ENCODE measurements at regions not wholly inside any gene's neighbourhood (a gene's known extent, or its start where the extent isn't known, plus 50 kb on each side); places are given as distances from the start of the nearest gene placed in this dataset.

DNA sequence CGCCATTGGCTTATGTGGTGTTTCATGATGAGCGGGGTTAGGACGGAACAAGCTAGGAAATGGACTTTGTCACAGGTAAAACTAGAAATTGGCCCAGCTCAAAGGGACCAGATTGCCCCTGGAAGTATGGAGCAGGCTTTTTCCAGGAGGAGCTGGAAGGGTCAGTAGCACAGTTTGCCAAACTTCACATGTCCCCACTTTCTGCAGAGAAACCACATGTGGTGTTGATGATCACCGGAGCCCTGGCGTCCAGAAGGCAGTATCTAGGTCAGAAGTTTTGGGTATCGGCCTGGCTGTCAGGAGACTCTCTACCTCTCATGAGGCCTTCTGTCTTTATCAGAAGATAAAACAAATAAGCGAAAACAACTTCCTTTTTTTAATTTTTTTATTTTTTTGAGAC is 248.5 kb downstream of the SOX9 start:
- WGBS = 96% methylated on average over 7 of the region's 7 CpGs
- Histone ChIP-seq H3K36me3 (ENCODE audit: insufficient read depth, low read length) (no peaks in the 10 kb centered on the region), H3K27me3 (ENCODE audit: insufficient read depth, low read length) (no peaks in the 10 kb centered on the region), H3K9me3 (ENCODE audit: insufficient read depth, low read depth, low read length) (no peaks in the 10 kb centered on the region), H3K27ac (ENCODE audit: low read depth, low read length) (no peak overlapping the region), H3K4me3 (ENCODE audit: low read length) (no peak overlapping the region), H3K4me1 (ENCODE audit: insufficient read depth, low read length) (no peaks in the 10 kb centered on the region), H3K9ac (ENCODE audit: low read depth, low read length) (no peak overlapping the region)

- no peaks in the 10 kb centered on the region for H3K27me3 ChIP-seq (ENCODE audit: insufficient read depth, low read length)
- no peaks in the 10 kb centered on the region for H3K9me3 ChIP-seq (ENCODE audit: insufficient read depth, low read depth, low read length)
- WGBS = 90% methylated on average over 4 of the region's 4 CpGs
- H3K4me3 ChIP-seq (ENCODE audit: low read length) = no peak overlapping the region
- H3K36me3 ChIP-seq (ENCODE audit: insufficient read depth, low read length) = no peaks in the 10 kb centered on the region
- no peak overlapping the region for H3K27ac ChIP-seq (ENCODE audit: low read depth, low read length)
- no peak overlapping the region for H3K9ac ChIP-seq (ENCODE audit: low read depth, low read length)
- H3K4me1 ChIP-seq (ENCODE audit: insufficient read depth, low read length) = no peaks in the 10 kb centered on the region
Measured at GRCh38 chr17:72370819-72371218, 250.0 kb downstream of the SOX9 start.

DNA sequence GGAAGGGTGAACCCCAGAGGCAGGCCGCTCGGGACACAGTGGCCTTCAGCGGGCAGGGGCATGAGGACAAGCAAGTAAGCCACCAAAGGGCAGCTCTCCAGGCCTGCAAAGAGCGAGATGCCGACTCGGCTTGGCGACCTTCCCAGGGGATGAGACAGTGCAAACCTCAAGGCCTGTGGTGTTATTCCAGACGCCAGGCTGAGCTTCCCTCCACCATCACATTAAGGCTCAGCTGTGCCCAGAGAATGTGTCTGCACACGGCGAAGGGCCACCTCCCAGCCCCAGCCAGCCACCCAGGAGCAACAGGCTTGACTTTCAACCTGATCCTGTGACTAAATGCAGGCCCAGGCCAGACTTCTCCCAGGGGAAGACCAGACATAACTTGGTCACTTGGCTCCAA is 251.4 kb downstream of the SOX9 start:
- Histone ChIP-seq H3K36me3 (ENCODE audit: insufficient read depth, low read length) (no peaks in the 10 kb centered on the region), H3K4me1 (ENCODE audit: insufficient read depth, low read length) (no peaks in the 10 kb centered on the region), H3K9me3 (ENCODE audit: insufficient read depth, low read depth, low read length) (no peaks in the 10 kb centered on the region), H3K27ac (ENCODE audit: low read depth, low read length) (no peak overlapping the region), H3K9ac (ENCODE audit: low read depth, low read length) (no peak overlapping the region), H3K4me3 (ENCODE audit: low read length) (no peak overlapping the region), H3K27me3 (ENCODE audit: insufficient read depth, low read length) (no peaks in the 10 kb centered on the region)
- WGBS = 94% methylated on average over 10 of the region's 10 CpGs

DNA sequence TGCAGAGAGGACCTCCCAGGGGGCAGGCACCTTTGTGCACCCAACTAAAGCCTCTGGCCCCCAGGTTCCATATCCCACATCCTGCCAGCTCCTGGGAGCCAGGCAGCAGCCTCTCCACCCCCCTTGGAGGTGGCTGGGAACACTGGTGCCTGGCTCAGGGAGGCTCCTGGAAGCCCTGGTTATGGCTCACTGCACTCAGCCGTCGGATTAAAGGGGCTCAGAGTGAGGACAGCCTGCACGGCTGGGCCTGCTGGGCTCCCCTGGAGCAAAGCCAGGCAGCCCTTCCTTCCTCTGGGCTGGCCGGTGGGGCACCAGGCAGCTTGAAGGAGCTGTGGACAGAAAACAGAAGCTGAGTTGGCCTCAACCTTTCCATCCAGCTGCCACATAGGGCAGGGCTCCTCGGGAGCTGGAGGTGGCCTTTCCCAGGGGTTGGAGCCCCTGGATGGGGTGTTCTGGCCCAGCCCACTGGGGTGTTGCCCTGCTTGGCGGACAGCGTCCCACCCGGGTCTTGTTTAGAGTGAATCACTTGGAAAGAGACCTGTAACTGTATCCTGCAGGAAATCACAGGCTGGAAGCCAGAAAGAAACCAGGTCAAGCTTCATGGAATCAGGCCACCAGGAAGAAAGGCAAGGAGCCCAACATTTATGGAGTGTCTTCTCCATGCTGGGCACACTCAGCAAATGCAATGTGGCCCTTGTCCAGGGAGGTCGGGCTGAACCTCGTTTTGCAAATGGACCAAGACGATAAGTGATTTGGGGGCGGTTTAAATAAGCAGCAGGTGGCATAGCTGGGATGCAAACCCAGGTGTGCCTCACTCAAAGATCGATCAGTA is 253.3 kb downstream of the SOX9 start:
- Histone ChIP-seq H3K4me1 (ENCODE audit: insufficient read depth, low read length) (peaks cover 6% of the 10 kb centered on the region), H3K36me3 (ENCODE audit: insufficient read depth, low read length) (no peaks in the 10 kb centered on the region), H3K9ac (ENCODE audit: low read depth, low read length) (no peak overlapping the region), H3K9me3 (ENCODE audit: insufficient read depth, low read depth, low read length) (no peaks in the 10 kb centered on the region), H3K4me3 (ENCODE audit: low read length) (no peak overlapping the region), H3K27me3 (ENCODE audit: insufficient read depth, low read length) (no peaks in the 10 kb centered on the region), H3K27ac (ENCODE audit: low read depth, low read length) (no peak overlapping the region)
- 92% methylated on average over 13 of the region's 13 CpGs for WGBS

DNA sequence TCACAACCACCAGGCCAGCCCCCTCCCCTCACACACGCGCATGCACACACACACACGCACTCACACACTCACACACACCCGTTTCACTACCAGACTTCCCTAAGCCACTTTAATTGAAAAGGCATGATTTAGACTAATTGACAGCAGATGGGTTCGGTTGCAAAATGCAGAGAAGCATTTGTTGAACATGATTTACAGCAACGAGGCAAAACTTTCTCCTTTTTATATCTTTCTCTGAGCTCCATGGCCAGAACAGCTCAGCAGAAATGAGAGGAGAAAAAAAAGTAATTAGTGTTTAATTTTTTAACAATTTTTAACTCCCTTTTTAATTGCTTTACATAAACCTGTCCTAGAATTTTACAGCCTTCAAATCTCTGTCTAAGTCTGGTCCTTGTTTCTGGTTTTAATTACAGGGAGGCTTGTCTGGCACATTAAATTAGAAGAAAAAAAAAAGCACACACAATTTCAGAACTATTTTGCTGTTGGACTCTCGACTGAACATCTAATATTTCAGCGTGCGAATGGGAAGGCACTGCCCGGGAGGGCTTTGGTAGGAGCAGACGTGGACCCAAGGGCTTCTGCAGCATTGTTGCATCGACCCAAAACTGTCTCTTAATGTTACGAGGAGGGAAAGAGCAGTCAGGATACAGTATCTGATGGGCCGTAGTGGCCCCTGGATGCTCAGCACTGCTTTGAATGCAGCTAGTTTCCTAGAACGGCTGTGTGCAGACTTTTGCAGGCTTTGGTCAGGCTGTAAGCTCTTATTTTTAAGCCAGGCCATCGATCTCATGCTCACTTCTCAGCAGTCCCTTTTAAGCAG is 255.9 kb downstream of the SOX9 start:
- Histone ChIP-seq H3K9me3 (ENCODE audit: insufficient read depth, low read depth, low read length) (no peaks in the 10 kb centered on the region), H3K36me3 (ENCODE audit: insufficient read depth, low read length) (no peaks in the 10 kb centered on the region), H3K9ac (ENCODE audit: low read depth, low read length) (no peak overlapping the region), H3K27ac (ENCODE audit: low read depth, low read length) (no peak overlapping the region), H3K4me1 (ENCODE audit: insufficient read depth, low read length) (peaks cover 11% of the 10 kb centered on the region), H3K4me3 (ENCODE audit: low read length) (no peak overlapping the region), H3K27me3 (ENCODE audit: insufficient read depth, low read length) (no peaks in the 10 kb centered on the region)
- WGBS = 90% methylated on average over 16 of the region's 16 CpGs

GRCh38 chr17:72378414-72379390 is 257.9 kb downstream of the SOX9 start:
- H3K4me1 ChIP-seq (ENCODE audit: insufficient read depth, low read length) = peaks cover 26% of the 10 kb centered on the region
- H3K9ac ChIP-seq (ENCODE audit: low read depth, low read length) = no peak overlapping the region
- H3K27me3 ChIP-seq (ENCODE audit: insufficient read depth, low read length) = no peaks in the 10 kb centered on the region
- H3K4me3 ChIP-seq (ENCODE audit: low read length) = no peak overlapping the region
- WGBS = 78% methylated on average over 23 of the region's 23 CpGs
- H3K9me3 ChIP-seq (ENCODE audit: insufficient read depth, low read depth, low read length) = no peaks in the 10 kb centered on the region
- no peak overlapping the region for H3K27ac ChIP-seq (ENCODE audit: low read depth, low read length)
- H3K36me3 ChIP-seq (ENCODE audit: insufficient read depth, low read length) = no peaks in the 10 kb centered on the region

- no peak overlapping the region for H3K9ac ChIP-seq (ENCODE audit: low read depth, low read length)
- no peak overlapping the region for H3K27ac ChIP-seq (ENCODE audit: low read depth, low read length)
- 90% methylated on average over 11 of the region's 11 CpGs for WGBS
- H3K9me3 ChIP-seq (ENCODE audit: insufficient read depth, low read depth, low read length) = no peaks in the 10 kb centered on the region
- H3K4me3 ChIP-seq (ENCODE audit: low read length) = no peak overlapping the region
- peaks cover 26% of the 10 kb centered on the region for H3K4me1 ChIP-seq (ENCODE audit: insufficient read depth, low read length)
- no peaks in the 10 kb centered on the region for H3K36me3 ChIP-seq (ENCODE audit: insufficient read depth, low read length)
- no peaks in the 10 kb centered on the region for H3K27me3 ChIP-seq (ENCODE audit: insufficient read depth, low read length)
Measured at GRCh38 chr17:72379516-72379915, 258.7 kb downstream of the SOX9 start.

DNA sequence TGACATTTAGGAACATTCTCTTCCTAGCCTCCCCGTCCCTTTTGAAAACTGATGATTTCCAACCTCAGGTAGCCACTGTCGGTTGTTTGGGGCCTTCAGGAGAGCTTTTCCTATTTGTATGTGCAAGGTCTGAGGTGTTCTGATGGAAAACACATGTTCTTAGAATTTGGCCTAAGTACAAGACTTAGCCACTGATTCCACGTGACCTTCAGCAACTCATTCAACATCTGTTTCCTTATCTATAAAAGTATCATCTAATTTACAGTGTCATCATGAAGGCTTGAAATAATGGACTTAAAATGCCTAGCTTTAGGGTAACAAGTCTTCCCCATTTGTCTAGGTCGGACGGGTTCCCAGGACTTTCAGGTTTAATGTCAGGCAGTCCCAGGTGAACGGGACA is 259.3 kb downstream of the SOX9 start:
- WGBS = 91% methylated on average over 5 of the region's 6 CpGs
- H3K27ac ChIP-seq (ENCODE audit: low read depth, low read length) = no peak overlapping the region

DNA sequence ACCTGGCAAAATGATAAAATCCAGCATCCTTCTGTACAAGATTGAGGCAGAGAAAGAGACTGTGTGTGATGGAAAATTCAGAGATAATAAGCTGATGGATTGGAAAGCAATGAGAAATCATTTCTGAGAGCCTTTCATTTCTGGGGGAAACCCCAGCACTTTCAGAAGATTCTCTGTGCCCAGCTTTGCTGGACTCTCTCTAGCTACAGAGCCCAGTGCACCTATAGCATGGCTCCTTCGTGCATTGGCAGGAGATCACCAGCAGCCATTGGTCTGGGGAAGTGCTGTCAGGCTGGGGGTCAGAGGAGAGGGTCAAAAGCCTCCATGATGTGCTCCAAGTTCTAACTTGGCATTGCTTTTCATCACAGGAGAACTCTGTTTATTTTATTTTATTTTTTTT is 259.9 kb downstream of the SOX9 start:
- Histone ChIP-seq H3K27me3 (ENCODE audit: insufficient read depth, low read length) (no peaks in the 10 kb centered on the region), H3K9me3 (ENCODE audit: insufficient read depth, low read depth, low read length) (no peaks in the 10 kb centered on the region), H3K27ac (ENCODE audit: low read depth, low read length) (no peak overlapping the region), H3K36me3 (ENCODE audit: insufficient read depth, low read length) (no peaks in the 10 kb centered on the region), H3K4me3 (ENCODE audit: low read length) (no peak overlapping the region), H3K9ac (ENCODE audit: low read depth, low read length) (no peak overlapping the region), H3K4me1 (ENCODE audit: insufficient read depth, low read length) (peaks cover 26% of the 10 kb centered on the region)
- WGBS = 86% methylated on average over 1 of the region's 1 CpG

More for the DNA sequence above, 259.3 kb downstream of the SOX9 start:
- no peaks in the 10 kb centered on the region for H3K36me3 ChIP-seq (ENCODE audit: insufficient read depth, low read length)
- peaks cover 26% of the 10 kb centered on the region for H3K4me1 ChIP-seq (ENCODE audit: insufficient read depth, low read length)
- H3K9me3 ChIP-seq (ENCODE audit: insufficient read depth, low read depth, low read length) = no peaks in the 10 kb centered on the region
- H3K4me3 ChIP-seq (ENCODE audit: low read length) = no peak overlapping the region
- no peaks in the 10 kb centered on the region for H3K27me3 ChIP-seq (ENCODE audit: insufficient read depth, low read length)
- H3K9ac ChIP-seq (ENCODE audit: low read depth, low read length) = no peak overlapping the region

DNA sequence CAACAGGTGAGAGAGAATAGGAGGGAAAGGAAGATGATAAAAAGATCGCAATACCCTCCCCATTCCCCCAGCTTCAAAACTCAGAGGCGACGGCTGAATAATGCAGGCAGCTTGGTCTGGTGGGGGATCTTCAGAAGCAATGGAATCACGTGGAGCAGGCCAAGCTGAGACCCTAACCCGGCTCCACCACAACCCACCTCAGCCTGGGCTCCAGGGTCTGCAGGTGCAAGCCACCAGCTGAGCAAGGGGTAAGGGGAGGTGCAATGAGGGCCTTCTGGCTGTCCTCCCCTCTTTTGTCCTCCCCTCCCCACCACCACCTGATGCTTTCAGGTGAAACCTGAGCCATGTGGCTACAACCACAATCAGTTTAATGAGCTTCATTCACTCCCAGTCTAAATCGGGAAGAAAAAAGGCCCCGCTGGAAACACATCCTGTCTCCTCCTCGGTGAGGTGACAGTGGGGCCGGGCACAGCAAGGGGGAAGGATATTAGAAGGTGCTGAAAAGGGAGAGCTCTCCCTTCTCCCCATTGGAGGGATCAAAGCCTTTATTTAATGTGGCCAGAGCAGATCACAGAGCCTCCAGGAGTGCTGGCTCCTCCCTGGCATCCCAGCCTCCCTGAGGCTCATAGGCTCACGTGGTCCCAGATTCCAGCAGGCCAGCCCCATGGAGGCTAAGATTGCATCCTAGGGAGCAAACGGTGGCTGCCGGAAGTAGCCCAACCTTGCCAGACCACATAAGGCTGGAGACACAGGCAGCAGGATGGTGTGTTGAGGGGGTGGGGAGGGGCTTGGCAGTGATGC is 261.0 kb downstream of the SOX9 start:
- WGBS = 32% methylated on average over 9 of the region's 12 CpGs
- H3K4me1 ChIP-seq (ENCODE audit: insufficient read depth, low read length) = peaks cover 26% of the 10 kb centered on the region
- H3K9ac ChIP-seq (ENCODE audit: low read depth, low read length) = no peak overlapping the region
- no peaks in the 10 kb centered on the region for H3K9me3 ChIP-seq (ENCODE audit: insufficient read depth, low read depth, low read length)
- H3K36me3 ChIP-seq (ENCODE audit: insufficient read depth, low read length) = no peaks in the 10 kb centered on the region
- H3K27ac ChIP-seq (ENCODE audit: low read depth, low read length) = no peak overlapping the region
- H3K4me3 ChIP-seq (ENCODE audit: low read length) = no peak overlapping the region
- no peaks in the 10 kb centered on the region for H3K27me3 ChIP-seq (ENCODE audit: insufficient read depth, low read length)

Measured in HUES64 (cell line).